ENCODE measurements at regions not wholly inside any gene's neighbourhood (a gene's known extent, or its start where the extent isn't known, plus 50 kb on each side); places are given as distances from the start of the nearest gene placed in this dataset.
"Not testable (repeated sequence)": the region's sequence is repeated elsewhere in the genome, so short reads cannot be mapped to it uniquely, and the experiment has no call there.

- DNase-seq: no peak
Observed at GRCh38 chr2:59282374-59283057, 1041.4 kb upstream of the FANCL start.

GRCh38 chr2:59277671-59278070, 1036.5 kb upstream of the FANCL start:
- no peak for DNase-seq

GRCh38 chr2:59276917-59277316, 1035.8 kb upstream of the FANCL start:
- no peak for DNase-seq

GRCh38 chr2:59276033-59276432, 1034.9 kb upstream of the FANCL start:
- no peak for DNase-seq

- DNase-seq: no peak
Observed at GRCh38 chr2:59266453-59266852, 1025.3 kb upstream of the FANCL start.

GRCh38 chr2:59259913-59260312, 1018.8 kb upstream of the FANCL start:
- no peak for DNase-seq

GRCh38 chr2:59256290-59256689, 1015.2 kb upstream of the FANCL start:
- no peak for DNase-seq

GRCh38 chr2:59254279-59254678, 1013.2 kb upstream of the FANCL start:
- DNase-seq: no peak

GRCh38 chr2:59250307-59250677, 1009.2 kb upstream of the FANCL start:
- no peak for DNase-seq

- DNase-seq: no peak
Observed at GRCh38 chr2:59249441-59250306, 1008.5 kb upstream of the FANCL start.

GRCh38 chr2:59239146-59239545, 998.0 kb upstream of the FANCL start:
- DNase-seq: no peak

GRCh38 chr2:59237311-59237710, 996.2 kb upstream of the FANCL start:
- no peak for DNase-seq

- DNase-seq: no peak
Observed at GRCh38 chr2:59236723-59237122, 995.6 kb upstream of the FANCL start.

GRCh38 chr2:59233920-59234319, 992.8 kb upstream of the FANCL start:
- no peak for DNase-seq

- no peak for DNase-seq
Observed at GRCh38 chr2:59233448-59233847, 992.3 kb upstream of the FANCL start.

- no peak for DNase-seq
Observed at GRCh38 chr2:59232394-59233165, 991.5 kb upstream of the FANCL start.

GRCh38 chr2:59226362-59226761, 985.2 kb upstream of the FANCL start:
- not testable (repeated sequence) for DNase-seq

GRCh38 chr2:59223742-59224141, 982.6 kb upstream of the FANCL start:
- no peak for DNase-seq

- DNase-seq: no peak
Observed at GRCh38 chr2:59217360-59217759, 976.2 kb upstream of the FANCL start.

- no peak for DNase-seq
Observed at GRCh38 chr2:59206361-59206760, 965.2 kb upstream of the FANCL start.

- no peak for DNase-seq
Observed at GRCh38 chr2:59204040-59204439, 962.9 kb upstream of the FANCL start.

- no peak for DNase-seq
Observed at GRCh38 chr2:59196491-59196890, 955.4 kb upstream of the FANCL start.

GRCh38 chr2:59195851-59196250, 954.7 kb upstream of the FANCL start:
- no peak for DNase-seq

GRCh38 chr2:59191781-59192180, 950.7 kb upstream of the FANCL start:
- no peak for DNase-seq
